NCI-H2081 treated with DMSO at 0.1 percent for 48 hours (cell line): ENCODE measurements at regions not wholly inside any gene's neighbourhood (a gene's known extent, or its start where the extent isn't known, plus 50 kb on each side); places are given as distances from the start of the nearest gene placed in this dataset.

ENCODE experiments used
- DNase-seq: peaks from one replicate; lab custom pipeline; 2025; lab: John Stamatoyannopoulos, UW

- no peak for DNase-seq
Observed at GRCh38 chr7:52700349-52700748, 335.1 kb upstream of the POM121L12 start.

- no peak for DNase-seq
Observed at GRCh38 chr7:52695973-52696595, 339.3 kb upstream of the POM121L12 start.

- DNase-seq: no peak
Observed at GRCh38 chr7:52691257-52691656, 344.2 kb upstream of the POM121L12 start.

- DNase-seq: no peak
Observed at GRCh38 chr7:52689912-52690311, 345.5 kb upstream of the POM121L12 start.

GRCh38 chr7:52685333-52685732 is 350.1 kb upstream of the POM121L12 start:
- DNase-seq: no peak

GRCh38 chr7:52684388-52684787 is 351.0 kb upstream of the POM121L12 start:
- no peak for DNase-seq

- DNase-seq: no peak
Observed at GRCh38 chr7:52682993-52683392, 352.4 kb upstream of the POM121L12 start.

- no peak for DNase-seq
Observed at GRCh38 chr7:52670608-52671225, 364.7 kb upstream of the POM121L12 start.

- no peak for DNase-seq
Observed at GRCh38 chr7:52669031-52669430, 366.4 kb upstream of the POM121L12 start.

GRCh38 chr7:52668435-52668834 is 367.0 kb upstream of the POM121L12 start:
- DNase-seq: no peak

- no peak for DNase-seq
Observed at GRCh38 chr7:52659178-52659577, 376.3 kb upstream of the POM121L12 start.

- DNase-seq: no peak
Observed at GRCh38 chr7:52656098-52656497, 379.3 kb upstream of the POM121L12 start.

GRCh38 chr7:52652621-52653020 is 382.8 kb upstream of the POM121L12 start:
- no peak for DNase-seq

GRCh38 chr7:52648872-52649271 is 386.6 kb upstream of the POM121L12 start:
- no peak for DNase-seq

- DNase-seq: no peak
Observed at GRCh38 chr7:52647046-52647445, 388.4 kb upstream of the POM121L12 start.

GRCh38 chr7:52639981-52640380 is 395.5 kb upstream of the POM121L12 start:
- no peak for DNase-seq

- no peak for DNase-seq
Observed at GRCh38 chr7:52639126-52639525, 396.3 kb upstream of the POM121L12 start.

- DNase-seq: no peak
Observed at GRCh38 chr7:52635021-52635420, 400.4 kb upstream of the POM121L12 start.

- no peak for DNase-seq
Observed at GRCh38 chr7:52620849-52621248, 414.6 kb upstream of the POM121L12 start.

- no peak for DNase-seq
Observed at GRCh38 chr7:52616552-52616951, 418.9 kb upstream of the POM121L12 start.

- DNase-seq: no peak
Observed at GRCh38 chr7:52615021-52615695, 420.3 kb upstream of the POM121L12 start.

- no peak for DNase-seq
Observed at GRCh38 chr7:52609511-52609910, 425.9 kb upstream of the POM121L12 start.

- DNase-seq: no peak
Observed at GRCh38 chr7:52592698-52593097, 442.7 kb upstream of the POM121L12 start.

GRCh38 chr7:52586704-52587103 is 448.7 kb upstream of the POM121L12 start:
- no peak for DNase-seq
